ENCODE measurements at regions not wholly inside any gene's neighbourhood (a gene's known extent, or its start where the extent isn't known, plus 50 kb on each side); places are given as distances from the start of the nearest gene placed in this dataset.
"Not testable (repeated sequence)": the region's sequence is repeated elsewhere in the genome, so short reads cannot be mapped to it uniquely, and the experiment has no call there.

DNA sequence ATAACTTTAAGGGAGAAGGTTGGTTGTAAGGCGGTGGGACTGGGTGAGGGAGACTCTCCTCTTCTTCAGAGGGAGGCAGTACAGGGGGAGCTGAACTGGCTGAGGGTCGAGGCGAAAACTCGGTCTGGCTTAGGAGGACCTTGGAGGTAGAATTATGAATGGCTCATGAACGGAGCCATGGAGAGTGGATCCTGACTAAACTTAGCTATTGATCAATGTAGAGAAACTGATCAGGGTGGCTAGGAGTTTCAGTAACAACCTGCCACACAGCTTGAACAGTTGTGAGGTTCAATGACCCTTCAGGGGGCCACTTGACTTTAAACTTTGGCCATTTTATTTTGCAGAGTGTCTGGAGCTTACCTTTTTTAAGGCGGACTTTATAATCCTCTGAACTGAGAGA lies 117.2 kb downstream of the UNC93B1 start:
- TF ChIP-seq ZNF274 (IDR thresholded peaks at IDR 0.05; ENCODE audit: low read depth, low read length); YY1 (IDR thresholded peaks at IDR 0.05; ENCODE audit: insufficient read depth, insufficient read length); SUZ12 (IDR thresholded peaks at IDR 0.05; ENCODE audit: extremely low read depth, insufficient read depth, insufficient read length): not testable (repeated sequence)
